TTC549 (cell line): ENCODE measurements at regions not wholly inside any gene's neighbourhood (a gene's known extent, or its start where the extent isn't known, plus 50 kb on each side); places are given as distances from the start of the nearest gene placed in this dataset.
A peak's percentile ranks its signal among the peaks of the same experiment; 100 is the strongest.

Source experiments
- FAIRE-seq: peaks from 2 replicates; lab custom pipeline; 2012; peaks lifted over from hg19 to GRCh38; lab: Jason Lieb, UNC

DNA sequence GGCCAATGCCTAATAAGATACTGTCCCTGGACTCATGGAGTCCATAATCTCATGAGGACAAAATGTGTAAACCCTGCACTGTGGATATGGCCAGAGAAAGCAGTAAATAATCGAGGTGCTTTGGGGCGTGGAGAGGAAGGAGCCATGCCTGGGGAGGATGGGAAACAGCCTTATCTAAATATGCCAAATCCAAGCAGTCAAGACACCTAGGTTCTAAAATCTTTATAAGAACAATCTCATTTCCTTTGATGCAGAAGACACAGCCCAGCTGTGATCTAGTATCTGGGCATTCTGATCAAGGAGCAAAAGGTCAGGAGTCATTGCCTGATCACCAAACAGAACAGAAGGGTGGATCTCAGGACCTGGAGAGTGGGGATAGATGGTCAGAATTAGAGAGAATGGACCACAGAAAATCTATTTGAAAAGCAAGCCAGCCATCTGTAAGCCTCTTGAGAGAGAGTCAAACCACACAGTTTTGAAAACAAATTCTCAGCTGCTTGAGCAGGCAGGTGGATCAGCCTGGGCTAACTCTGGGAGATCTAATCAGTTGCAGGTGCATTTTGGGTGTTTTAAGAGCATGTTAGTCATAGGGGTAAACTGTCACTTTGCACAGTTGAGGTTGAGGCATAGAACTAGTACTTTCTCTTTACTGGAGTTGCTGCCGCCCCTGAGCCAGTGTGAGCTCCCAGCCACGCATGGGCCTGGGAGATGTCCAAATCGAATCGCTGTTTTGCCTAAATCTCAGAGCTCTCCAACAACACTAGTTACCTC lies 130.8 kb upstream of the TNFAIP3 start:
- no peak for FAIRE-seq

GRCh38 chr6:137736911-137737310 lies 130.1 kb upstream of the TNFAIP3 start:
- peak; percentile 46 for FAIRE-seq

DNA sequence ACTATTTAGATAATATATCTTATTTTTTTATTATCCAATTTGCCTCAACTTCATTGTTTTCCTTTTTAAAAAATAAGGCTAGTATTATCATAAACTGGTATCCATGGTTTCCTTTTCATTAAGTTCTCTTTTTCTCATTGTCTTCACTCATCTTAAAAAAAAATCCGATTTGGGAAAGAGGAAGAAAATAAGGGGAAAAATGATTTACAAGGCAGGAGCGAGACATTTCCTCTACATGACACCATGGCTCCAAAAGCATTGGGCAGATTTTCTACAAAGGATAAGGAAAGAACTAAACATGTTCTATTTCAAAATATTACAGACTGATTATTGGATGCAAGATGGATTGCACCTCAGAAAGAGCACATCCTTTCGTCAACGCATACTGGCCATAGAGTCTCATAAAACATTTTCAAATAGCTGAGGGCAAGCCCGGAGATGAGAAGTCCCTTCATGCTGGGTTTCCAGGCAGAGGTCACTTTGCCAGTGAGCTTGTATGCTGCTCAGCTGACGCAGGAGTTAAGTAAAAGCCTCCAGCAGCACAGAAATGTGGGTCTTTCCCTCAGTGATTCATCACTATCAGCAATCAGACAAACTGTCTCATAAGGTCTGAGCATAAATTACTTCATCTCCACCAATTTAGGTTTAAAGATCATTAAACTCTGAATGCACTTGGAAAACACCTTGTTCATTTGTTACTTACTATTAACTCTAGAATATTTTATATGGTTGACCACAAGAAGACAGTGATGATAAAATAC lies 129.0 kb upstream of the TNFAIP3 start:
- FAIRE-seq, result peak; percentile 98

DNA sequence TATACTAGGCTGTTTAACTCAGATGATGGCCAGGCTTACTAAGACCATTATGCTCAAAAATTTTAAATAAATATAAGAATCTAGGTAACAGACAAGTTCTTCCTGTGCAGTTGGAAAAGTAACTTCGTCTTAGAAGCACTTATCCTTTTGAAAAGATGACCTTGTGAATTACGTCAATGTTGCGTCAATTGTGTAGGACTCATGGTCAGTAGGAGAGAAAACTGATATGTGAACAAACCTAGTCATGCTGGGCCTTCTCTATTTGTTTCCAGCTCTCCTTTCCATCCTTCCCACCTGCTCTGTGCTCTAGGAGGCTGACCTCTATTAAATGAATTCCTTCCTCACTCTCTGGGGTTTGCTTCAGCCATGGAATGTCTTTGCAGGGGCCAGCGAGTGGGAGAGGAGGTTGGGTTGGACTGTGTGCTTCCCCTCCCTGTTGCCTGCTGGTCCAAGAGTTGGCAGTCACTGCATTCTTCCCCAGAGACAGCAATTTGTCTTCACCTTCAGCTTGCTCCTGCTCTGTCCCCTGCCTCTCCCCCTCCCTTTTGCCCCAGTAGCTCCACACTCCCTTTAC lies 128.0 kb upstream of the TNFAIP3 start:
- FAIRE-seq, result no peak

- FAIRE-seq, result no peak
Observed at GRCh38 chr6:137739544-137739943, 127.5 kb upstream of the TNFAIP3 start.

GRCh38 chr6:137740091-137740755 lies 126.8 kb upstream of the TNFAIP3 start:
- no peak for FAIRE-seq

GRCh38 chr6:137740967-137741761 lies 125.9 kb upstream of the TNFAIP3 start:
- no peak for FAIRE-seq

DNA sequence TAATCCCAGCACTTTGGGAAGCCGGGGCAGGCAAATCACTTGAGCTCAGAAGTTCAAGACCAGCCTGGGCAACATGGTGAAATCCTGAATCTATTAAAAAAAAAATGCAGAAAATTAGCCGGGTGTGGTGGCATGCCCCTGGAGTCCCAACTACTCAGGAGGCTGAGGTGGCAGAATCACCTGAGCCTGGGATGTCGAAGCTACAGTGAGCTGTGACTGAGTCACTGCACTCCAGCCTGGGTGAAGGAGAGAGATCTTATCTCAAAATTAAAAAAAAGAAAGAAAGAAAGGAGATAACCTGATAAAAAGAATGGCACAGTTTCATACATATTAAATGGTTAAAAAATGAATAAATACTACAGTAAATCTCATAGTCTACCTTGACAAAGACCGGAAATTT lies 123.6 kb upstream of the TNFAIP3 start:
- FAIRE-seq, result no peak

DNA sequence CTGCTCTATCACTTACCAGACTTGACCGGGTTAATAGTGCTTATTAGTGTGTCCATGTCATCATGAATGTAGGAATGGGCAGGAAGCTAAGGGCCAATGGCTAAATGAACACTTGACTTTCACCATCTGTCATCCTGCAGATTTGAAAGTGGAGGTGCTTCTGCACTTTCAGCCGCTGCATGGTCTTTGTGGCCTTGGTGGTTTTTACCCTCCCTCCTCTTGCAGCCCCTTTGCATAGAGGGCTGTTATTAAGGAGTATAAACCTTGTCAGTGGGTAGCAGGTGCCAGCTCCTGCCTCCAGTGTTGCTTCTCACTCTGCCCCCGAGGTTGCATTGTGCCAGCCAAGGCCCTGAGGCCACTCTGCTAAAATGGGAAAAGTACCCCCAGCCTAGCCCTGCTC lies 122.2 kb upstream of the TNFAIP3 start:
- no peak for FAIRE-seq

- no peak for FAIRE-seq
Observed at GRCh38 chr6:137745321-137745720, 121.7 kb upstream of the TNFAIP3 start.

DNA sequence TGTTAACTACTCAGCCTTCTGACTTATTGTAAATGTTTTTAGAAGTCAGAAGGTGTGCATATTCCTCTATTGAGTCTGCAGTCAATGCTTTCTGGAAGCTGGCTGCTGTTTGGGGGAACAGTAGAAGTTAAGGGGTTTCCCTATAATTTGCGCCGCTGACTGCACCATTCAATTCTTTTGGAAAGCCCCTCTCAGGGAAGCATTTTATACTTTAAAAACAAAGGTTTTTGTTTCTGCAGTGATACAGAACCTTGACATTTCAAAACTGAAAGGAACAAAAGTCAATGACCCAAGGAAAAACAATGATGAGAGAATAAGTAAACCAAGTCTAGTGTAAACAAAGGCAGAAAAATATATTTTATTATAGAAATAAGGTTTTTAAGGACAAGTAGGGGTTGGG lies 120.8 kb upstream of the TNFAIP3 start:
- peak; percentile 23 for FAIRE-seq

DNA sequence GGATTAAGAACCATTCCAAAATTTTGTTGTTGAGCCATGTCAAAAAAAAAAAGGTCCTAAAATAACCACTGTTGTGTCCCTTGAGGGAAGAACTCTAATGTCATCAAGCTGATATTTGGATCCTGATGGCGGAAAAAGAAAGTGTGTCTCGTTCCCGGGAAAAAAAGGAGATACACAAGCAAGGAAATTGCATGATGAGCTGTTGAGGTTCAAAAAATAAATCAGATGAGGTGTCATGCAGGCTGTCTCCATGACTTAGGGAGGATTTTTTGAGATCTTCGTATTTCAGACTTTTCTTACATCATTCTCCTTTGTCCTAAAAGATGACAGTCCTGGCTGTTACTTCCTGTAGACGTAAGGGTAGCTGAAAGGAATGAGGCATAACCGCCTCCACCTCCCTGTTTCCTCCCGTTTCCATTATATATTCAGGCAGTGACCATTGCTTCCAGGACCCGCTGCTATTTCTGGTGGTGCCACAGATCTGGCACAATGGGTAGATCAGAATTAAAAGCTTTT lies 117.3 kb upstream of the TNFAIP3 start:
- no peak for FAIRE-seq

DNA sequence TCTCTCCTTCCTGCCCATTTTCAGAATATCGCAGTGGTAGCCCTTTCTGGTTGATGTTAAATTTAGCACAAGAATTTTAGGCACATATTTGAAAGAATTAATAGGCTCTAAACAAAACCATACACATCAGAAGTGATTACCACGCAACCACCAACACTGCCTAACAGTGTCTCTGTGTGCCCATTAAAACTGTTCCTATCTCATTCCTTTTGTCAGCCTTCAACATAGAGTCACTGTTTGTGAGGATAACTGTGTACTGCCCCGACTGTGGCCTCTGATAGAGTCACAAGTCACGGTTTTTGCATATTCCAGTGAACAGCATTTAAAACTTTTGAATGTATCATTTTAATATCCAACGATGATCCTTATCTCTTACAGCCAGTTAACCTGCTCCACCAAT lies 116.8 kb upstream of the TNFAIP3 start:
- no peak for FAIRE-seq

GRCh38 chr6:137751768-137752560 lies 115.1 kb upstream of the TNFAIP3 start:
- FAIRE-seq, result no peak

DNA sequence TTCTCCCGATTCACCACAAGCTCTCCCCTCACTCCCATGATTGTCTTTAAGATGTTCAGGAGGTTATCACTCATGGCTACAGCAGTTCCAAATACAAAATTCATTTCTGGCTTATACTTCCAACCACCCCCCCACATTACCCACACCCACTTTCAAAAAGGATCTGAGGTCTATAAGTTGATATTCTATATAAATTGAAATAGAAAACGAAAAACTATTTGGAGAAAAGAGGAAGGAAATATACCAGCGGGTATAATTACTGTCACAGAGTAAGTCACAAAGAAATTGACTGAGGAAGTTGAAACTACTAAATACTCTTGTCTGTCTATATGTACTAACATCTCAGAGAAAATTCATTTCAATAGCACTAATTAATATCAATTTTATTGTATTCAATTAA lies 112.7 kb upstream of the TNFAIP3 start:
- no peak for FAIRE-seq

DNA sequence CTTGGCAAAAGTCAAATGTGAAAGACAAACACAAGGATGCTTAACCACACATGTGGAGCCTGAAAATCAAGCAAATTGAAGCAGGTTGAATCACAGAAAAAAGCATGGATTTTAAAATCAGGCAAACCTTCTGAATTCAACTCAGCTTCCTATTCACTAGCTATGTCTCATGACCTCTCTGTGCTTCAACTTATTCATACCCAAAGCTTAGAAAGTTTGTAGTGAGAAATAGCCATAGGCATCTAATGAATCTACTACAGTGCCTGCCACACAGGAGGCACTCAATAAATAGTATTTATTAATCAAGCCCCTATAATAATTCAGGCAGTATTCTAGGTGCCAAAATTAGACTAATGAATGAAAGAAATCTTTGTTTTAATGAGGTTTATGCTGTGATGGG lies 112.2 kb upstream of the TNFAIP3 start:
- FAIRE-seq, result no peak

GRCh38 chr6:137755284-137755683 lies 111.8 kb upstream of the TNFAIP3 start:
- no peak for FAIRE-seq

DNA sequence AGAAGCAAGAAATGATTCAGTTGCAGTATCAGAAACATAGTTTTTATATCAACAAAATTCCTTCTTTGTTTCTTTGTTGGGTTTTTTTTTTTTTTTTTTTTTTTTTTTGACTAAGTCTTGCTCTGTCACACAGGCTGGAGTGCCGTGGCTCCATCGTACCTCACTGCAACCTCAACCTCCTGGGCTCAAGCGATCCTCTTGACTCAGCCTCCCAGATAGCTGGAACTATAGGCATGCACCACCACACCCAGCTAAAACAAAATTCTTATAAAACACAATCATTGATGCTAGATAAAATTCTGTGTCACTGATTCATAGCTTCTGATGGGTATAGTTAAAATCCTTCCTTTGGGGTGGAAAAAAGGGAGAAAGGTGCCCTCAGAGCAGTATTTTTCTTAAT lies 110.3 kb upstream of the TNFAIP3 start:
- FAIRE-seq, result no peak

DNA sequence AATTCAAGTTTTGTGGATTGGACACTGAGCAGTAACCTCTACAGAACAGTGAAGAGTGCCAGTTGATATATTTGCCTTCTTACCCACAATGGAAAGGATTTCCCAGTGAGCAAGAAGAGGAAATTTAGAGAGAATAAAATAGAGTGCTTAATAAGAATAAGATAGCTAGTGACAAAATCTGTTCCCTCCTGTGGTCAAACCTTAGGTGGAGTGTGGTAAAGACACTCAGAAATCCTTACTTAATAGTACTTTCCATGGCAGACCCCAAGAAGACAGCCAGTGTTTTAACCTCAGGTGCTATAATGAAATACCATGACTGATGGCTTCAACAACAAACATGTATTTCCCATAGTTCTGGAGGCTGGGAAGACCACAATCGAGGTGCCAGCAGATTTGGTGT lies 108.4 kb upstream of the TNFAIP3 start:
- FAIRE-seq, result no peak

- FAIRE-seq, result no peak
Observed at GRCh38 chr6:137759624-137760023, 107.4 kb upstream of the TNFAIP3 start.

DNA sequence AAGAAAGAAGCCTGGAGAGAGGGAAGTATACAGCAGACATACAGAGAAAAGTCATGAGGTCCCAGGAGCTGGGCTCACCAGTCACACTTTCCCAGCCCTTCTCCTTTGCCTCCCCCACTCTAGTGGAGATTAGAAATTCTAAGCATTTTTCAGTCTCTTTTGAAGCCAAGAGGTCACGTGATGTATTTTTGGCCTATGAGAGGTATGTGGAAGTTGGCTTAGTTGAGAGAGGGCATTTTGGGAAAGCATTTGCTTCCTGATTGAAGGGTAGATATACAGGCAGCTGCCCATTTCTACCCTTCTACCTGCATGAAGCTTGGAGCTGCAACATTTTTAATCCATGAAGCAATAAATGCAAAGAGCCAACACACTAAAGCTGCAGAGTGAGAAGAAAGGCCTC lies 106.0 kb upstream of the TNFAIP3 start:
- no peak for FAIRE-seq
